ENCODE measurements at regions not wholly inside any gene's neighbourhood (a gene's known extent, or its start where the extent isn't known, plus 50 kb on each side); places are given as distances from the start of the nearest gene placed in this dataset.
"Not testable (repeated sequence)": the region's sequence is repeated elsewhere in the genome, so short reads cannot be mapped to it uniquely, and the experiment has no call there.

GRCh38 chr7:156517858-156518257 lies 122.7 kb upstream of the RNF32 start:
- H4K20me1 ChIP-seq (replicated peaks; ENCODE audit: insufficient read depth); H3K4me2 ChIP-seq; H3F3A ChIP-seq (replicated peaks; ENCODE audit: low read depth); H3K27ac ChIP-seq (ENCODE audit: low read depth); H3K9me3 Mint-ChIP-seq; H3K9me2 ChIP-seq (ENCODE audit: insufficient read depth); H3K27me3 ChIP-seq (ENCODE audit: insufficient read depth); H3K36me3 ChIP-seq (ENCODE audit: insufficient read depth); H3K36me3 Mint-ChIP-seq (ENCODE audit: low read depth); DNase-seq (ENCODE audit: low spot score); H3K4me1 Mint-ChIP-seq; ATAC-seq; H3K4me3 ChIP-seq; H3K79me2 ChIP-seq (replicated peaks; ENCODE audit: insufficient read depth); H2AFZ ChIP-seq; H3K27ac Mint-ChIP-seq; H3K4me3 Mint-ChIP-seq; H3K4me1 ChIP-seq (ENCODE audit: insufficient read depth): not testable (repeated sequence)
- H3K27me3 Mint-ChIP-seq (ENCODE audit: insufficient read depth, low read depth, poor library complexity): peaks cover 11% of the 10 kb centered on the region

- Mint-ChIP-seq H3K4me3 (no peak overlapping the region), H3K4me1 (peaks cover 3% of the 10 kb centered on the region; the same call in 1 of the 3 replicates), H3K9me3 (no peaks in the 10 kb centered on the region), H3K27me3 (ENCODE audit: insufficient read depth, low read depth, poor library complexity) (peaks cover 11% of the 10 kb centered on the region), H3K36me3 (ENCODE audit: low read depth) (no peaks in the 10 kb centered on the region), H3K27ac (no peak overlapping the region)
- Histone ChIP-seq H3F3A (replicated peaks; ENCODE audit: low read depth) (no peaks in the 10 kb centered on the region), H3K4me1 (ENCODE audit: insufficient read depth) (no peaks in the 10 kb centered on the region), H3K27ac (ENCODE audit: low read depth) (no peak overlapping the region), H2AFZ (no peak overlapping the region), H3K9me2 (ENCODE audit: insufficient read depth) (no peaks in the 10 kb centered on the region), H4K20me1 (replicated peaks; ENCODE audit: insufficient read depth) (no peaks in the 10 kb centered on the region), H3K79me2 (replicated peaks; ENCODE audit: insufficient read depth) (no peaks in the 10 kb centered on the region), H3K36me3 (ENCODE audit: insufficient read depth) (no peaks in the 10 kb centered on the region), H3K4me3 (no peak overlapping the region), H3K4me2 (no peak overlapping the region), H3K27me3 (ENCODE audit: insufficient read depth) (no peaks in the 10 kb centered on the region)
- DNase-seq (ENCODE audit: low spot score): no peak
- no peak for ATAC-seq
- TF ChIP-seq EZH2 (IDR thresholded peaks at IDR 0.05; ENCODE audit: low read depth, unreplicated experiment): no peak
- TF ChIP-seq POLR2AphosphoS5 (IDR thresholded peaks at IDR 0.05; ENCODE audit: low read depth): no peak
- TF ChIP-seq CTCF (conservative IDR thresholded peaks at IDR 0.05; ENCODE audit: low read depth in 2 of 2): no peak
- TF ChIP-seq CREB1 (CRISPR knock-in tag; IDR thresholded peaks at IDR 0.05; ENCODE audit: low read depth): no peak
- TF ChIP-seq REST (IDR thresholded peaks at IDR 0.05; ENCODE audit: unreplicated experiment): no peak
- no peak for TF ChIP-seq ETS1 (IDR thresholded peaks at IDR 0.05)
- TF ChIP-seq STAT1 (IDR thresholded peaks at IDR 0.05; ENCODE audit: unreplicated experiment): no peak
- no peak for TF ChIP-seq ZNF114 (CRISPR knock-in tag; IDR thresholded peaks at IDR 0.05)
- TF ChIP-seq EZH2phosphoT487 (IDR thresholded peaks at IDR 0.05; ENCODE audit: unreplicated experiment): no peak
These were observed 123.7 kb upstream of the RNF32 start for GRCh38 chr7:156516791-156517378.

Data from GM23338 (cell line).